AG04449 (cell line): ENCODE measurements at regions not wholly inside any gene's neighbourhood (a gene's known extent, or its start where the extent isn't known, plus 50 kb on each side); places are given as distances from the start of the nearest gene placed in this dataset.

ENCODE experiments used
- CTCF ChIA-PET: fragments of 350-600 bp; formaldehyde crosslinking; extraction: SDS; loops from one replicate; lab custom pipeline; 2021; ENCODE audit warnings: antibody characterized with exemption; lab: Yijun Ruan, JAX
- POLR2A ChIA-PET: fragments of 400-600, 350-600 bp; formaldehyde crosslinking; extraction: SDS; loops from one replicate; lab custom pipeline; 2020; ENCODE audit warnings: antibody characterized with exemption, inconsistent platforms; lab: Yijun Ruan, JAX
- DNase-seq: peaks from one replicate; pipeline ENCODE4 v3.0.0-alpha.2; 2010; ENCODE audit warnings: low read depth, low spot score
- H3K4me3 ChIP-seq: 2 replicates; pipeline ENCODE4 v1.5.1; 2011; ENCODE audit warnings: low read depth, mild to moderate bottlenecking, control low read depth, low read length
- CTCF ChIP-seq: IDR thresholded peaks from one replicate; pipeline ENCODE4 v1.5.1; 2011; ENCODE audit warnings: mild to moderate bottlenecking, moderate library complexity, low read length, control low read depth, inconsistent platforms; ENCODE audit not compliant: insufficient read depth; ENCODE audit errors: missing control alignments

GRCh38 chr5:25006734-25007133, 362.0 kb upstream of the CDH10 start:
- DNase-seq: peak; percentile 33
- CTCF ChIA-PET: interaction anchor here (0.5 to 2.7 kb wide), 9 partner anchors 13 to 374 kb away, joined by 3 to 24 read pairs (median 4); no protein-coding TSS in a partner anchor
- TF ChIP-seq CTCF: peak; percentile 35
- POLR2A ChIA-PET: no interaction called here
- H3K4me3 ChIP-seq: no peak overlapping the region

- TF ChIP-seq CTCF: no peak
- CTCF ChIA-PET: interaction anchor here (0.5 to 2.7 kb wide), 9 partner anchors 13 to 374 kb away, joined by 3 to 24 read pairs (median 4); no protein-coding TSS in a partner anchor
- no peak for DNase-seq
- H3K4me3 ChIP-seq: no peak overlapping the region
- POLR2A ChIA-PET: no interaction called here
Observed at GRCh38 chr5:25006237-25006636, 361.5 kb upstream of the CDH10 start.

- TF ChIP-seq CTCF: no peak
Observed at GRCh38 chr5:25005431-25005830, 360.7 kb upstream of the CDH10 start.

GRCh38 chr5:25002371-25002770, 357.6 kb upstream of the CDH10 start:
- no peak for DNase-seq
- ChIA-PET POLR2A (no interaction called here), CTCF (no interaction called here)
- H3K4me3 ChIP-seq: no peak overlapping the region
- no peak for TF ChIP-seq CTCF

More at GRCh38 chr5:25005431-25005830, 360.7 kb upstream of the CDH10 start:
- ChIA-PET CTCF (interaction anchor here (1.7 kb wide), 1 partner anchor 359 kb away, joined by 5 read pairs; no protein-coding TSS in a partner anchor), POLR2A (no interaction called here)
- H3K4me3 ChIP-seq: no peak overlapping the region
- no peak for DNase-seq

GRCh38 chr5:24999732-25000131, 355.0 kb upstream of the CDH10 start:
- no peak for TF ChIP-seq CTCF
- ChIA-PET POLR2A (no interaction called here), CTCF (no interaction called here)
- no peak for DNase-seq
- H3K4me3 ChIP-seq: no peak overlapping the region

GRCh38 chr5:24998641-24999040, 353.9 kb upstream of the CDH10 start:
- no peak for TF ChIP-seq CTCF
- no peak for DNase-seq
- no peak overlapping the region for H3K4me3 ChIP-seq
- CTCF ChIA-PET: no interaction called here
- POLR2A ChIA-PET: no interaction called here
